ENCODE measurements at regions not wholly inside any gene's neighbourhood (a gene's known extent, or its start where the extent isn't known, plus 50 kb on each side); places are given as distances from the start of the nearest gene placed in this dataset.

GRCh38 chr5:153926201-153926600 lies 112.5 kb downstream of the FAM114A2 start:
- intact Hi-C loops (cut with micrococcal nuclease; ENCODE audit: unreplicated experiment), result no loop called here

GRCh38 chr5:153919161-153919560 lies 119.5 kb downstream of the FAM114A2 start:
- ChIA-PET POLR2A (interaction anchor here (0.6 to 1.5 kb wide), 4 partner anchors 10 to 139 kb away, joined by 3 to 4 read pairs (median 3); no protein-coding TSS in a partner anchor), CTCF (ENCODE audit: unreplicated experiment) (interaction anchor here (0.5 kb wide), 1 partner anchor 1082 kb away, joined by 3 read pairs; no protein-coding TSS in a partner anchor)
- no TSS peak for BruUV-seq (replicated peaks)
- H3K79me2 ChIP-seq (ENCODE audit: insufficient read depth, low read depth, low read length), result no peaks in the 10 kb centered on the region
- H4K20me1 ChIP-seq (ENCODE audit: insufficient read depth, low read length), result no peaks in the 10 kb centered on the region
- no peak for TF ChIP-seq EZH2phosphoT487 (IDR thresholded peaks at IDR 0.05; ENCODE audit: borderline replicate concordance, low read depth, low read length)
- TF ChIP-seq CTCF (conservative IDR thresholded peaks at IDR 0.05; ENCODE audit: low read length), result no peak
- H2AFZ ChIP-seq (ENCODE audit: low read length), result no peak overlapping the region
- no peak for DNase-seq (ENCODE audit: low spot score)
- intact Hi-C loops (cut with micrococcal nuclease; ENCODE audit: unreplicated experiment), result no loop called here
- no peak overlapping the region for H3K4me3 ChIP-seq (ENCODE audit: low read depth, low read length, poor library complexity, severe bottlenecking)
- H3K27ac ChIP-seq (ENCODE audit: low read depth, low read length, poor library complexity, severe bottlenecking), result no peak overlapping the region
- no peaks in the 10 kb centered on the region for H3K36me3 ChIP-seq (ENCODE audit: insufficient read depth, low read length)
- no peaks in the 10 kb centered on the region for H3K9me3 ChIP-seq (ENCODE audit: low read length)
- no peak overlapping the region for H3K4me2 ChIP-seq (ENCODE audit: low read length)
- H3K4me1 ChIP-seq (ENCODE audit: insufficient read depth, low read length, poor library complexity, severe bottlenecking), result no peaks in the 10 kb centered on the region
- H3K9me2 ChIP-seq (ENCODE audit: insufficient read depth, low read length), result no peaks in the 10 kb centered on the region

More at GRCh38 chr5:153926201-153926600, 112.5 kb downstream of the FAM114A2 start:
- Histone ChIP-seq H3K4me3 (ENCODE audit: low read depth, low read length, poor library complexity, severe bottlenecking) (no peak overlapping the region), H3K27ac (ENCODE audit: low read depth, low read length, poor library complexity, severe bottlenecking) (no peak overlapping the region), H3K4me2 (ENCODE audit: low read length) (no peak overlapping the region), H3K9me2 (ENCODE audit: insufficient read depth, low read length) (no peaks in the 10 kb centered on the region), H3K9me3 (ENCODE audit: low read length) (no peaks in the 10 kb centered on the region), H3K4me1 (ENCODE audit: insufficient read depth, low read length, poor library complexity, severe bottlenecking) (no peaks in the 10 kb centered on the region), H2AFZ (ENCODE audit: low read length) (no peak overlapping the region), H3K36me3 (ENCODE audit: insufficient read depth, low read length) (no peaks in the 10 kb centered on the region), H4K20me1 (ENCODE audit: insufficient read depth, low read length) (no peaks in the 10 kb centered on the region), H3K79me2 (ENCODE audit: insufficient read depth, low read depth, low read length) (no peaks in the 10 kb centered on the region)
- ChIA-PET CTCF (ENCODE audit: unreplicated experiment) (no interaction called here), POLR2A (no interaction called here)
- BruUV-seq (replicated peaks), result no TSS peak
- DNase-seq (ENCODE audit: low spot score), result no peak
- TF ChIP-seq EZH2phosphoT487 (IDR thresholded peaks at IDR 0.05; ENCODE audit: borderline replicate concordance, low read depth, low read length) (no peak), CTCF (conservative IDR thresholded peaks at IDR 0.05; ENCODE audit: low read length) (no peak)

GRCh38 chr5:153907170-153907775 lies 131.4 kb downstream of the FAM114A2 start:
- intact Hi-C loops (cut with micrococcal nuclease; ENCODE audit: unreplicated experiment), result no loop called here
- H3K36me3 ChIP-seq (ENCODE audit: insufficient read depth, low read length), result no peaks in the 10 kb centered on the region
- no peaks in the 10 kb centered on the region for H4K20me1 ChIP-seq (ENCODE audit: insufficient read depth, low read length)
- H3K4me1 ChIP-seq (ENCODE audit: insufficient read depth, low read length, poor library complexity, severe bottlenecking), result no peaks in the 10 kb centered on the region
- H3K4me2 ChIP-seq (ENCODE audit: low read length), result no peak overlapping the region
- H3K79me2 ChIP-seq (ENCODE audit: insufficient read depth, low read depth, low read length), result no peaks in the 10 kb centered on the region
- POLR2A ChIA-PET, result interaction anchor here (0.6 kb wide), 2 partner anchors 19 to 589 kb away, joined by 3 read pairs; no protein-coding TSS in a partner anchor
- H3K9me2 ChIP-seq (ENCODE audit: insufficient read depth, low read length), result no peaks in the 10 kb centered on the region
- H3K4me3 ChIP-seq (ENCODE audit: low read depth, low read length, poor library complexity, severe bottlenecking), result no peak overlapping the region
- no peak overlapping the region for H3K27ac ChIP-seq (ENCODE audit: low read depth, low read length, poor library complexity, severe bottlenecking)
- H2AFZ ChIP-seq (ENCODE audit: low read length), result no peak overlapping the region
- CTCF ChIA-PET (ENCODE audit: unreplicated experiment), result no interaction called here
- no peak for DNase-seq (ENCODE audit: low spot score)
- no peaks in the 10 kb centered on the region for H3K9me3 ChIP-seq (ENCODE audit: low read length)
- no TSS peak for BruUV-seq (replicated peaks)
- TF ChIP-seq EZH2phosphoT487 (IDR thresholded peaks at IDR 0.05; ENCODE audit: borderline replicate concordance, low read depth, low read length), result no peak
- TF ChIP-seq CTCF (conservative IDR thresholded peaks at IDR 0.05; ENCODE audit: low read length), result no peak
